Hematopoietic multipotent progenitor cell treated with erythropoietin and hydrocortisone succinate and interleukin-3 and kit ligand, for 17 days (in vitro differentiated cells): ENCODE measurements at regions not wholly inside any gene's neighbourhood (a gene's known extent, or its start where the extent isn't known, plus 50 kb on each side); places are given as distances from the start of the nearest gene placed in this dataset.
"Not testable (repeated sequence)": the region's sequence is repeated elsewhere in the genome, so short reads cannot be mapped to it uniquely, and the experiment has no call there.

Experiments
- DNase-seq: peaks from one replicate; pipeline ENCODE4 v3.0.0-alpha.2; 2015; ENCODE audit warnings: low spot score

GRCh38 chr6:14877758-14878157 is 368.1 kb upstream of the JARID2 start:
- no peak for DNase-seq

DNA sequence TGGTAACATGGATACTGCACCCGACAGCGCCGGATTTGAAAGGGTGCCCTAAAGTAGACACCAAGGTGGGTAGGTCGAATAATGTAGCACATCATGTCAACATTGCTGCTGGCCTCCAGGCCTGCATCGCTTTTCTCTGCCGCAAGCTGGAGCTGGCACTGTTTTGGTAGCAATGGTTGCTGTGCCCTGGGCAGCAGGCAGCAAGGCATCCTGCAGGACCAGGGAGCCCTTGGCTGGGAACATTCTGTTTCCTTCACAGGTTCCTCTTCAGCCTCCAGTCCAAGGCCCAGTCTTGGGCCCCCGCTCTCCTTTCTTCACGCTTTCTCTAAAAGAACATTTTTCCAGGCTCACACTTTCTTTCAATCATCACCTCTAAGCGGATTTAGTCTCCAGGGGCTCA is 365.8 kb upstream of the JARID2 start:
- no peak for DNase-seq

DNA sequence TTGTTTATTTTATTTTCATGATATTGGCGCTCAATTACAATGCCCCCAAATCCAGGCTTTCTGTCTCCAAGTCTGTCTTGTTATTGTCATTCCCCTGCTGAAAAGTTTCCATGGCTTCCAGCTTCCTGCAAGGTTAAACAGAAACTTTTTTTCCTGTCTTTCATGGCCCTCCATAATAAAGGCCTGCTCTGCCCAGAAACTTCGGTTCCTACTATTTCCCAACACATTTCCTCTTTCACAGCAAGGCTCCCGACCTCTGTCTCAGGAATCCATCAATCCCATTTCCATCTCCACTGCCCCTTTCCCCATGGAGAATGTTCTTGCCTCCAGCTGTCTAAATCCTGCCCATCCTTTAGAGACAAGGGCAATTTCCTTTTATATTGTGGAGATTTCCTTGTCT is 365.2 kb upstream of the JARID2 start:
- no peak for DNase-seq

DNA sequence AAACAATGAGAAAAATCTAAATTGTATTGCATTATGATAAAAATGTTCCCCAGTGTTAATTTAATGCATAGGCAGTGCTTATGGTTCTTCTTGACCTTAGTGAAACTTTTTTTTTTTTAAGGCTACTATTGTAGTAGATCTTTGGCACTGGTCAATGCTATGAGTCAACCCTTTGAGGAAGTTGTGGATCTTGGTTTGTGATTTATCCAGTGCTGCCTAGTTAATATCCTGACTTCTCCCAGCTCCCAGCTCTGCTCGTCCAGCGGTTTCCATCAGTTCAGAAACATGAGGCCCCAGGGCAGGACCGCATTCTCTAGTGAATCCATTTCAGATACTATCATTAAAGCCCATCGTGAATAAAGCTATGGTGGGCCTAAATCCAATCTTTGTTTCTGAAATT is 364.5 kb upstream of the JARID2 start:
- no peak for DNase-seq

- DNase-seq, result no peak
Measured at GRCh38 chr6:14882394-14883026, 363.4 kb upstream of the JARID2 start.

DNA sequence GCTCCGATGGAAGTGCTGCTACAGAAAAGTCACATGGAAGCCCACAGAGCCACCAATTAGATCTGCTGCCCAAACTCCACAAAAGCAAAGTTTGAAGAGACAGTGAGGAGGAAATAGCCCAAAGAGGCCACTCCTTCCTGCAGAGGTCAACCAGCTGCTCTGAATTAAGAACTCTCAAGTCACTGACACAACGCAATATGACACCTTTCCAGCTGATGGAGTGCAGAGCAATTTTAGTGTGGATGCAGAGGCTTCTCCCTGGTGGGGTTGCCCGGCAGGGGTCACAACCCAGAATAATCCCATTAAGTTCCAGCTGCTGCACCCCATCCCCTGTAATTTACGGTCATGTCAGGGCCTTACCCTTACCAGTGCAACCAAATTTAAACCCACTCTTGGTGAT is 361.9 kb upstream of the JARID2 start:
- no peak for DNase-seq

DNA sequence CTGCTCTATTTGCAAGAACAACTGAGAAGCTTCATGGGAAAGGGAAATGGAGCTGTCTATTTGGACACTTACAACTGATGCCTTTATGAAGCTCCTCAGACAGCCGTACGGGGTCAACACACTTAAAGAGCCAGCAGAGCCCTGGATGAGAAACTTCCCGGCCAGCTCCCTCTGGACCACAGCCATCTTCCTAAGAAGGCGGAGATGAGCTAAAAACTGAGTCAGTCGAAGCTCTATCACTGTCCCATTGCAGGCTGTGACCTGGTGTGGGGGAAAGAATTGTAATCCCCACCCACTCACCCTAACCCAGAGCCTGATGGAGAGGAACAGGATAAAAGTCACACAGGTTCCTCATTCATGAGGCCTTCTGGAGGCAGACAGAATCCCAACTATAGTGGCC is 360.4 kb upstream of the JARID2 start:
- DNase-seq, result no peak

- DNase-seq, result no peak
Measured at GRCh38 chr6:14887181-14887580, 358.7 kb upstream of the JARID2 start.

DNA sequence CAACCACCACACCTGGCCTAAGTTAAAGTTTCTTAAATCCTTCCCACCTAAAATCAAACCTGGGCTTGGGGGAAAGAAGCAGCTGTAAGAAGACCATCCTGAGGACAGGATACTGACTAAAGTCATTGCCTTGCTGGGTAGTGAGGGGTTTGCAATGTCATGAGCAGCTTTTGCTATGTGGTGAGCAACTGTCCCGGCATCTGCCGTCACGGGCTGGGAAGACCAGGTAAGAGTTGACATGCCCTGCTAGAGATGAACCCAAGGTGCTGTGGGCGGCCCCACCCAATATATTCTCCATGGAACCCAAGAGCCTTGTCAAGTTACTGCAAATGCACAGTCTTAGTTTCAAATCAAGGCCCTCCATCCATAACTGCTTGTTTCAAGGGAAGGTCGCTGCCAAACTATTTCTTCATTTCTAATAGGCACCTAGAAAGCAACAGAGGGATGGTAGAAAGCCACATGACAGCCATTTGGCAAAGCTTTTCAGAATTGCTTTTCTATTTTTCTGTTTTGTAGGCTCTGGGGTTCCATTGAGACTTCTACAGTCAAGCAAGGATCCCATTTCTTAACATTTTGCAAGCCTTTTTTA is 357.8 kb upstream of the JARID2 start:
- DNase-seq, result no peak

DNA sequence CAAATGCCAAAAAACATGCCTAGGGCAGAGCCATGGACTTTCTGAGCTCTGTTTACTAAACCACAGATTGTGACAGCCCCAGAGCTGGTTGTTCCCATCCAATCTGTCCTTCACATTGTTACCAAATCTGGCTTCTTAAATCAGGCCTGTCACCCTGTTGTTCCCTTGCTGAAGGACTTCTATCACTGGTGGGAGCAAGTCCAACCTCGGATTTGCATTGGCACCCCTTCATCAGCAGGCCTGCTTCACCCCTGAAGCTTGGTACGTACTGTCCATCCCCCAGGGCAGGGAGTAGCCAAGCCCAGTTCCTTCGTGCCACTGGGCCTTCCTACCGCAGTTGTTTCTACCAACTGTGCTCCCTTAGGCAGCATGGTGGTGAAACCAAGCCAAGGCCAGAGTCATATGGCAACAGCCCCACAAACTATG is 357.3 kb upstream of the JARID2 start:
- DNase-seq, result no peak

GRCh38 chr6:14889188-14889587 is 356.7 kb upstream of the JARID2 start:
- DNase-seq, result no peak

GRCh38 chr6:14889611-14890593 is 356.0 kb upstream of the JARID2 start:
- DNase-seq, result no peak

DNA sequence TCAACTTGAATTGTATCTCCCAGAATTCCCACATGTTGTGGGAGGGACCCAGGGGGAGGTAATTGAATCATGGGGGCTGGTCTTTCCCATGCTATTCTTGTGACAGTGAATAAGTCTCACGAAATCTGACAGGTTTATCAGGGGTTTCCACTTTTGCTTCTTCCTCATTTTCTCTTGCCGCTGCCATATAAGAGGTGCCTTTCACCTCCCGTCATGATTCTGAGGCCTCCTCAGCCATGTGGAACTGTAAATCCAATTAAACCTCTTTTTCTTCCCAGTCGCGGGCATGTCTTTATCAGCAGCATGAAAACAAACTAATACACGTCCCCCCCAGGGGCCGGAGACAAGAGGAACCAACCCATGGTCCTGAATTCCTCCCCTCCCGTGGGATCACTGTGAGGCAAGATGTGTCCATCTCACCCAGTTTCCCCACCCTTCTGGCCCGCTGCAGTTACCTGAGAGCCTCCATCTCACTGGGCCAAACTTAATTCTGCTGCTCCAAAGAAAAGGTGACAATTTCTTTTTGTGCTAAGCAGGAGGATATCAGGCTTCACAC is 354.0 kb upstream of the JARID2 start:
- not testable (repeated sequence) for DNase-seq

- DNase-seq, result no peak
Measured at GRCh38 chr6:14894105-14894504, 351.8 kb upstream of the JARID2 start.

GRCh38 chr6:14896475-14896874 is 349.4 kb upstream of the JARID2 start:
- DNase-seq, result no peak

DNA sequence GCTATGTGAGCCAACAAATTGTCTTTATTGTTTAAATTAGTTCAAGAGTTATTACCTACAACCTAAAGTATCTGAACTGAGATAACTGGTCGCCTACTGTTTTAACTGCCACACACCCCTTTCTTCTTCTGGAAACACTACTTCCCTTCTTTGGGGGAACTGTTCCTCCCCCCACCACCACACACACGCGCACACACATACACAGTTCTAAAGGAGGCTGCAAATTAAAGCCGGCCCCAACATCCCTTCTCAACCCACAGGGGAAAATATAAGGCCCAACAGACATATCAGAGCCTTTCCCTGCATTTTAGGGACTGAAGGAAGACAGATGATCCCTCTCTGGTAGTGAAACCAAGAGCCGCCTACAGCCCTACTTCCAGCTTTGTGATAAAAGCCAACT is 348.0 kb upstream of the JARID2 start:
- DNase-seq, result no peak

DNA sequence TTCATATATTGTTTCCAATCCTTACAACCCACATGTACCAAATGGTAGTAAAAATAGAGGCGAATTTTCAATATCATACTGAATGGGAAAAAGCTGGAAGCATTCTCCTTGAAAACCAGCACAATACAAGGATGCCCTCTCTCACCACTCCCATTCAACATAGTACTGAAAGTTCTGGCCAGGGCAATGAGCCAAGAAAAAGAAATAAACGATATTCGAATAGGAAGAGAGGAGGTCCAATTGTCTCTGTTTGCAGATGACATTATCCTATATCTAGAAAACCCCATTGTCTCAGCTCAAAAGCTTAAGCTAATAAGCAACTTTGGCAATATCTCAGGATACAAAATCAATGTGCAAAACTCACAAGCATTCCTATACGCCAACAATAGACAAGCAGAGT is 346.4 kb upstream of the JARID2 start:
- not testable (repeated sequence) for DNase-seq

DNA sequence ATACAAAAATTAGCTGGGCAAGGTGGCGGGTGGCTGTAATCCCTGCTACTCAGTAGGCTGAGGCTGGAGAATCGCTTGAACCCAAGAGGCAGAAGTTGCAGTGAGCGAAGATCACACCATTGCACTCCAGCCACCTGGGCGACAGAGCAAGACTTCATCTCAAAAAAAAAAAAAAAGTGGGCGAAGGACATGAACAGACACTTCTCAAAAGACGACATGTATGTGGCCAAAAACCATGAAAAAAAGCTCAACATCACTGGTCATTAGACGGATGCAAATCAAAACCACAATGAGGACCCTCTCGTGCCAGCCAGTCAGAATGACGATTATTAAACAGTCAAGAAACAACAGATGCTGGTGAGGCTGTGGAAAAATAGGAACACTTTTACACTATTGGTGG is 344.9 kb upstream of the JARID2 start:
- no peak for DNase-seq

DNA sequence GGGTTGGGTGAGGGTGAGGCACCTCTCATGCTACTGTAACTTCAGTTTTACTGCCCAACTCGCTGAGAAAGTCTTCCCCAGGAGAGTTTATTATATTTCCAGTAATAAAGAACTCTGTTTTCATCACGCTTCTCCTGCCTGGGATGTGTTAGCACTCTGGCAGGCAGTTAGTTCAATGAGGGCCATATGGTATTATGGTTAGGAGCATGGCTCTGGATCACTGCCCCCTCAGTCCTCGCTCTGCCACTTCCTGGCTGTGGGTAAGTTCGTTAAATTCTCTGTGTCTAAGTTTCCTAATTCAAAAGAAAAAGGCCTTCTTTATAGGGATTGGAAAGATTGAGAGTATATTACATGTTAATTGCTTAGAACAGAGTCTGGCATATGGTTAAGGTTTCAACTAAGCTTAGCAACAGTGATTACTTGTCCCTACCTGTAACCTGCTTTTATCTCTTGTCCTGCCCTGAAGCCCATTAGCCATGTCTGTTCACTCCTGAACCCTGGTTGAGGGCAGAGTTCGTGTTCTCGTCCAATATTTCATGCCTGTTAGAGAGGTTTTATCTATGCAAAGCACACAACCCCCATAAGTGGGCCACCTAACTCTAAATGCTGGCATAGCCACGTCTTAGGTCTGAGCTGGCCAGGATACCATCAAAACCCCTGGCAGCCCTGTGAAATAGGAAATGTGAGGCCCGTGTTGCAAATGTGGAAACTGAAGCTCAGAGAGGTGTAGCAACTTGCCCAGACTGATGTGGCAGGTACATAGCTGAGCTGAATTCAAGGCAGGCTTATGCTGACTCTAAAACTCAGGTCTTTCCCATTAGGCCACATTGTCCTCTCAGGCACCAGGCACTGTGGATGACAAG is 342.5 kb upstream of the JARID2 start:
- no peak for DNase-seq

DNA sequence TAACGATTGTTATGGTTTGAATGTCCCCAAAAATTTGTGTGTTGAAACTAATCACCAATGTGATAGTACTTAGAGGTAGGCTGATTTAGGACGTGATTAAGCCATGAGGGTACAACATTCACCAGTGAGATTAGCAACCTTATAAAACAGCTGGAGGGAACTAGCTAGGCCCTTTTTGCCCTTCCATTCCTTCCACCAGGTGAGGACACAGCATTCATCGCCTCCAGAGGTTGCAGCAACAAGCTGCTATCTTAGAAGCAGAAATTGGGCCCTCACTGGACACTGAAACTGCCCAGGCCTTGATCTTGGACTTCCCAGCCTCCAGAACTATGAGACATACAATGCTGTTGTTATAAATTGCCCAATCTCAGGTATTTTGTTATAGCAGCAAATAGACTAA is 340.7 kb upstream of the JARID2 start:
- no peak for DNase-seq

DNA sequence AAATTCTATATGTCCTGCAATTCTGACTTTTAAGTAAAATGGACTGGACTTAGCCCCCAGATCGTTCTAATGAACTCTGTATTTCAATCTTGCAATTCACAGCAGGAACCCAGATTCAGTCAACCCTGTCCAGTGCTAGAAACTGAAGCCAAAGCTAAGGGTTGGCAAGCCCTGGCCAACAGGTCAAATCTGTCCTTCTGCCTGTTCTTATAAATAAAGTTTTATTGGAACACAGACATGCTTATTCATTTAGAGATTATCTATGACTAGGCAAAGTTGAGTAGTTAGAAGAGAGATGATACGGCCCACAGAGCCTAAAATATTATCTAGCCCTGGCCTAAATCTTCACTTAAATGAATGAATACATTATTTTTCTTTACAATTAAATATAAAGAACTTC is 339.2 kb upstream of the JARID2 start:
- DNase-seq, result no peak
